HG02678 (cell line): ENCODE measurements at regions not wholly inside any gene's neighbourhood (a gene's known extent, or its start where the extent isn't known, plus 50 kb on each side); places are given as distances from the start of the nearest gene placed in this dataset.
"Not testable (repeated sequence)": the region's sequence is repeated elsewhere in the genome, so short reads cannot be mapped to it uniquely, and the experiment has no call there.

Source experiments
- ATAC-seq: cut with Tn5 transposase; IDR thresholded peaks from one replicate; pipeline ENCODE4 v1.9.1; 2021; ENCODE audit warnings: mild to moderate bottlenecking, moderate library complexity; ENCODE audit not compliant: unreplicated experiment

- ATAC-seq, result no peak
Measured at GRCh38 chr2:144131042-144131441, 388.9 kb downstream of the ZEB2 start.

DNA sequence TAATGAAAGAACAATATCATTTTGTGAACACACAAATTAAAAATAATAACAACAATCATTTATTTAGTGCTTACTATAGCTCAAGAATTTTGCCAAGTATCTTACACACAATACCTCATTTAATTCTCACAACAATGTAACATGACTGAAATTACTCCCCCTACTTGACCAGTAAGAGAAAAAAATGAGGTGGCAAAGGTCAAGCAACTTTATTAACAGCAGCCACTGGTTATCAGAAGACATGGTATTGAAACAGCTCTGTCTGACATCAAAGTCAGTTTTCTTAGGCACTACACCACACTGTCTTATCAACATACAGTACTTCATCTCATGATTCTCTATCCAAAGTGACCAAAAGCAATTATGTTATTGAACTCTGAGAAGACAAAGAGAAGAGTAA is 389.4 kb downstream of the ZEB2 start:
- no peak for ATAC-seq

DNA sequence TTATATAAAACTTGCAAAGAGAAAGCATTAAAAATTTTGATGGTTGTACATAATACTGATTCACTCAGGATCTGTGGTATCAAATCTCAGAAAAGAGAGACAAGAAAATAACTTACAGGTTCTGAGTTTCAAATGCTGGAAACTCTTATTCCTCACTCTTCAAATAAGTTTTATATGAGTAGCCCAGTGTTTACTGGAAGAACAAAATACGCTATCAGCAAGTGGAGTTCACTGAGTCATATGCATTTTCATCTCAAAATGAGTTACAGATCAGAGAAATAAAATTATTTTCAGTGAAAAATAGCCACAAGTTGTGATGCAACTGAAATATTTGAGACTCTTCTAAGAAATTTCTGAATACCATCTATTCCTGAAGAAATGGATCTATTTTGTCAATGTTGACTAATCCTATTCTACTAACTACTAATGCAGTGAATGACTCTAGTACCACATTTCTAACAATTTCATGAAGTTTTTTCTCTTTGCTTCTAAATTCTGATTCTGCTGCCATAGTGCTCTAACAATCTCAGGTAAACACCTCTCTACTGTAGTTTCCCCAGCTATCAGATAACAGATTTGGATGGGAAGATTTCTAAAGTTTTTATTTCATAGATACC is 391.7 kb downstream of the ZEB2 start:
- ATAC-seq, result no peak

GRCh38 chr2:144127693-144128092 is 392.2 kb downstream of the ZEB2 start:
- no peak for ATAC-seq

- ATAC-seq, result no peak
Measured at GRCh38 chr2:144126302-144126701, 393.6 kb downstream of the ZEB2 start.

GRCh38 chr2:144125751-144126150 is 394.2 kb downstream of the ZEB2 start:
- no peak for ATAC-seq

- ATAC-seq, result no peak
Measured at GRCh38 chr2:144124882-144125281, 395.0 kb downstream of the ZEB2 start.

GRCh38 chr2:144120487-144120886 is 399.4 kb downstream of the ZEB2 start:
- ATAC-seq, result no peak

DNA sequence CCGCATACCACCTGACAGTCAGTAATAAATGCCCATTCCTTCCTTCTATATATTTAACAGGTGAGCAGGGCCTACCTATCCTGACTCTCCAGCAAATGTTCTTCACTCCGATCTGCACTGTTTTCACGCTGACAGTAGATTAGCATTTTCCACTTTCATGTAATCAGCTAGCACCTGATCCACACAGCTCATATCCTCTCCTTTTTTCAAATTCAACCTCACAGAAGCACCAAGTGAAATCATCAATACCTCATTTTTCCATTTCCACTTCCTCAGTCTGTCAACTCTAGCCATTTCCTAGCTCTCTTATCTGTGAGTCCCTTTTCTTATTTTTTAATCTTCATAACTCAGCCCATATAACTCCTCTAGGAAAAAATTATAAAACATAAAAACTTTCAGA is 402.8 kb downstream of the ZEB2 start:
- no peak for ATAC-seq

- ATAC-seq, result no peak
Measured at GRCh38 chr2:144115739-144116291, 404.1 kb downstream of the ZEB2 start.

GRCh38 chr2:144114760-144115159 is 405.2 kb downstream of the ZEB2 start:
- no peak for ATAC-seq

DNA sequence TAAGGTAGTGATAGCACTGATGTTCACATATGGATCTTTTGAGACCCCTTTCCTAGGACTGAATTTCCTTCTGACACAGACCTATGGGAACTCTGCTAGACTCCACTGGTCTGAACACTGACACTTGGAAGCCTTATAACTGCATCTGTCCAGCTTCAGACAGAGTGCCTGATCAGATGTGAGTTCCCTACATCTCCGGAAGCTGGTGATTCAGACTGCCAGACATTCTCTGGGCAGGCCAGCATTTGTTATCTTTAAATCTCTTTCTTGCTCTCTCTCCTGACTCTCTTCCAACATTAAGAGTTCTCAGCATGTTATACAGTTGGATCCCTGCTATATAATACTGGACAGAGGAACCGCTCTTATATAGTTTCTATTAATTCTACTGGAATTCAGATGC is 408.5 kb downstream of the ZEB2 start:
- ATAC-seq, result no peak

GRCh38 chr2:144106104-144106503 is 413.8 kb downstream of the ZEB2 start:
- not testable (repeated sequence) for ATAC-seq

DNA sequence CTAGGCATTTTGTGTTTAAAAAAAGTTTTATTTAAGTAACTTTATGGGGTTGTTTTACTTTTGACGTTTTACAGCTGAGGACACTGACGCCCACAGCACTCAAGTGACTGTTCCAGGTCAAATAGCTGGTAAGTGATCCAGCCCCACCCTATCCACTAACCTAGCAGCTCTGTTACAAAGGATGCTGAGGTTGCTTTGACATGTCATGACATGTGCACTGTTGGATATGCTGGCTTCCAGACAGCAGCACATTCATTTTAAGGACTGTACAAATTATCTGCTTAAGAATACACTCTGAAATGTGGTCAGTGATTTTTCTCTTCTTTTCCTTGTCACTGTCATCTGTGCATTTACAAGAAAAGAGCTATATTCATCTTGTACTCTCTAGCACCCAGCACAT is 417.5 kb downstream of the ZEB2 start:
- no peak for ATAC-seq

- ATAC-seq, result no peak
Measured at GRCh38 chr2:144099780-144100377, 420.0 kb downstream of the ZEB2 start.

DNA sequence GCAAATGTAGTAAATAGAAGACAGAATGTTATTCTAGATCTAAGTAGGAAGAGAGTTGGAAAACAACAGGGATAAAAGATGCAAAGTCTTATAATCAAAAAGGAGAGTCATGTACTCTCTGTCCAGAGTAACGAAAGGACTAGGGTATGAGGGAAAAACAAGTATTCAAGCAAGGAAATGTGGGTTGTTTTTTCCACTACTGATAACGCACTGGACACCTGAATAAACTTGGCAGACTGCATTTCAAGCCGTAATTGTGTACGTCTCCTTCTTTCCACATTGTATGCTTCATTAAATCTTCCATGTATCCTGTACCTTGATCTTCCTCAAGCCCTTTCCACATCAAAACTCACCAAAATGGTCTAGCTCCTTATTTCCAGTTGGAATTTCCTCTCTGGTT is 420.6 kb downstream of the ZEB2 start:
- no peak for ATAC-seq

- ATAC-seq, result no peak
Measured at GRCh38 chr2:144097440-144098225, 422.3 kb downstream of the ZEB2 start.

- ATAC-seq, result no peak
Measured at GRCh38 chr2:144096531-144096930, 423.4 kb downstream of the ZEB2 start.

DNA sequence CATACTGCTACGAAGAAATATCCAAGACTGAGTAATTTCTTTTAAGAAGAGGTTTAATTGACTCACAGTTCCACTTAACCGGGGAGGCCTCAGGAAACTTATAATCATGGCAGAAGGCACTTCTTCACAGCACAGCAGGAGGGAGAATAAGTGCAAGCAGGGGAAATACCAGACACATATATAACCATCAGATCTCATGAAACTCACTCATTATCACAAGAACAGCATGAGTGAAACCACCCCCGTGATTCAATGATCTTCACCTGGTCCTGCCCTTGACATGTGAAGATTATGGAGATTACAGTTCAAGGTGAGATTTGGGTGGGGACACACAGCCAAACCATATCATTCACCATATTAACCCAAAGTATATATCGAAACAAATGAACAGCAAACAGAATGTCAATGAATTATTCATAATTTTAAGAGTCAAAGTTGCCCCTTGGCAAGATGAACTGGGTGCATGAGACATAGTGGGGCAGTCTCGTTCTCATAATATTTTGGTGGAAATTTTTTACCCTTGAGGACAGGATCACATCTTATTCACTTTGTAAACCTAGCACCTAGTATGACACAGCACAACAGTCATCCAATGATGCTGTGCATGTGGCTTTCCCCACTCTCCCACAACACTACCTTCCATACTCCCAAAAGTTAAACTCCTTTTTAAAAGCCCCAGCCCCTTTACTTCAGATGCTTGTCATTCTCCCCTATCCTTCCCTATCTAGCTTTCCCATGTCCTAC is 425.3 kb downstream of the ZEB2 start:
- ATAC-seq, result no peak

- ATAC-seq, result no peak
Measured at GRCh38 chr2:144091622-144092021, 428.3 kb downstream of the ZEB2 start.

DNA sequence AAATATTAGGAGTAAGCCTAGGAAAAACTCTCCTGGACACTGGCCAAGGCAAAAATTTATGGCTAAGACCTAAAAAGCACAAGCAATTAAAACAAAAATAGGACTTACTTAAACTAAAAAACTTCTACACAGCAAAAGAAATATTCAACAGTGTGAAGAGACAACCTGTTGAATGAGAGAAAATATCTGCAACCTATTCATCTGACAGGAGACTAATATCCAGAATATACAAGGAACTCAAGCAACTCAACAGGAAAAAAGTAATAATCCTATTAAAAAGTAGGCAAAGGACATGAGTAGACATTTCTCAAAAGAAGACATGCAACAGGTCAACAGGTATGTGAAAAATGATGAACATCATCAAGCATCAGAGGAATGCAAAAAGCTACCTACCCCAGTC is 431.1 kb downstream of the ZEB2 start:
- ATAC-seq, result no peak
